ENCODE measurements at regions not wholly inside any gene's neighbourhood (a gene's known extent, or its start where the extent isn't known, plus 50 kb on each side); places are given as distances from the start of the nearest gene placed in this dataset.

- Mint-ChIP-seq H3K9me3 (ENCODE audit: low read depth) (no peaks in the 10 kb centered on the region), H3K27me3 (ENCODE audit: low read depth) (no peaks in the 10 kb centered on the region), H3K27ac (ENCODE audit: unreplicated experiment) (no peak overlapping the region), H3K4me3 (ENCODE audit: unreplicated experiment) (no peak overlapping the region), H3K4me1 (ENCODE audit: low read depth) (peaks cover 4% of the 10 kb centered on the region), H3K36me3 (ENCODE audit: low read depth) (no peaks in the 10 kb centered on the region)
- DNase-seq (ENCODE audit: low spot score): no peak
- TF ChIP-seq, protein P1, sequence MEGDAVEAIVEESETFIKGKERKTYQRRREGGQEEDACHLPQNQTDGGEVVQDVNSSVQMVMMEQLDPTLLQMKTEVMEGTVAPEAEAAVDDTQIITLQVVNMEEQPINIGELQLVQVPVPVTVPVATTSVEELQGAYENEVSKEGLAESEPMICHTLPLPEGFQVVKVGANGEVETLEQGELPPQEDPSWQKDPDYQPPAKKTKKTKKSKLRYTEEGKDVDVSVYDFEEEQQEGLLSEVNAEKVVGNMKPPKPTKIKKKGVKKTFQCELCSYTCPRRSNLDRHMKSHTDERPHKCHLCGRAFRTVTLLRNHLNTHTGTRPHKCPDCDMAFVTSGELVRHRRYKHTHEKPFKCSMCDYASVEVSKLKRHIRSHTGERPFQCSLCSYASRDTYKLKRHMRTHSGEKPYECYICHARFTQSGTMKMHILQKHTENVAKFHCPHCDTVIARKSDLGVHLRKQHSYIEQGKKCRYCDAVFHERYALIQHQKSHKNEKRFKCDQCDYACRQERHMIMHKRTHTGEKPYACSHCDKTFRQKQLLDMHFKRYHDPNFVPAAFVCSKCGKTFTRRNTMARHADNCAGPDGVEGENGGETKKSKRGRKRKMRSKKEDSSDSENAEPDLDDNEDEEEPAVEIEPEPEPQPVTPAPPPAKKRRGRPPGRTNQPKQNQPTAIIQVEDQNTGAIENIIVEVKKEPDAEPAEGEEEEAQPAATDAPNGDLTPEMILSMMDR (IDR thresholded peaks at IDR 0.05): no peak
Measured at GRCh38 chr1:116314305-116314919, 58.6 kb upstream of the ATP1A1 start.

DNA sequence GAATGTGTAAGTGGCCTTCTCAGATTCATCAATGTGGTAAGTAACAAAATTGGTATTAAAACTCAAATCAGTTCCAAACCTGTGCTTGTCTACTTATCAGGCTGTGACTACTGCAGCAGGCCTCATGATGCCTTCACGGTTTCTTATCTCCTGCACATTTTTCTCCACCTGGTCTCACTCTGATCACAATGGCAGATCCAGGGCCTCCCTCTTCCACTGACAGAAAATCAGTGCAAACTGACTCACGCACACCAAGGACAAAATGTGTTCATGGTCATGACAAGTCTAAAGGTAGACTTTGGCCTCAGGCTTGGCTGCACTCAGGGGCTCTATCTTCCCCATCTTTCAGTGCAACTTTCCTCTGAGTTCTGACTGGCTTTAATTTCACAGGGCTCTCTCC is 56.7 kb upstream of the ATP1A1 start:
- Mint-ChIP-seq H3K27me3 (ENCODE audit: low read depth) (no peaks in the 10 kb centered on the region), H3K4me1 (ENCODE audit: low read depth) (no peaks in the 10 kb centered on the region), H3K9me3 (ENCODE audit: low read depth) (no peaks in the 10 kb centered on the region), H3K27ac (ENCODE audit: unreplicated experiment) (no peak overlapping the region), H3K36me3 (ENCODE audit: low read depth) (no peaks in the 10 kb centered on the region), H3K4me3 (ENCODE audit: unreplicated experiment) (no peak overlapping the region)
- no peak for DNase-seq (ENCODE audit: low spot score)
- TF ChIP-seq, protein P1 (IDR thresholded peaks at IDR 0.05): no peak

DNA sequence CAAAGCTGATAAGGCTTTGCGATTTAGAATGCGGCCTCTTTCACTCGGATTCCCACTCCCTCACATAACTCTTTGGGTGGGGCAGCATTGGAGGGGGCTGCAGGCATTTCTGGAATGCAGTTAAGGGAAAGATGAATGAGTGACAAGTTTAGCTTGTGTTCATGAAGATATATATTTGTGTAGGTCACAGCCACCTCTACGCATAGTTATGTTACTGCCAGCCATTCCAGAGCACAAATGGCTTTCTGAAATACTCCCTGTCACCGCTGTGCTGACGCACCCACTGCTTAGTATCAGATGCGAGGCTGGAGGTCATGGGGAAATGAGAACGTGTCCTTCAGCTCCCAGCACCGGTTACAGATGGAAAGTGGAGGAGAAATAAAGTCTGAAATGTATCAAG is 54.1 kb upstream of the ATP1A1 start:
- Mint-ChIP-seq H3K4me1 (ENCODE audit: low read depth) (no peaks in the 10 kb centered on the region), H3K36me3 (ENCODE audit: low read depth) (no peaks in the 10 kb centered on the region), H3K4me3 (ENCODE audit: unreplicated experiment) (no peak overlapping the region), H3K27me3 (ENCODE audit: low read depth) (no peaks in the 10 kb centered on the region), H3K9me3 (ENCODE audit: low read depth) (no peaks in the 10 kb centered on the region), H3K27ac (ENCODE audit: unreplicated experiment) (no peak overlapping the region)
- no peak for DNase-seq (ENCODE audit: low spot score)
- TF ChIP-seq, protein P1 (IDR thresholded peaks at IDR 0.05): no peak

DNA sequence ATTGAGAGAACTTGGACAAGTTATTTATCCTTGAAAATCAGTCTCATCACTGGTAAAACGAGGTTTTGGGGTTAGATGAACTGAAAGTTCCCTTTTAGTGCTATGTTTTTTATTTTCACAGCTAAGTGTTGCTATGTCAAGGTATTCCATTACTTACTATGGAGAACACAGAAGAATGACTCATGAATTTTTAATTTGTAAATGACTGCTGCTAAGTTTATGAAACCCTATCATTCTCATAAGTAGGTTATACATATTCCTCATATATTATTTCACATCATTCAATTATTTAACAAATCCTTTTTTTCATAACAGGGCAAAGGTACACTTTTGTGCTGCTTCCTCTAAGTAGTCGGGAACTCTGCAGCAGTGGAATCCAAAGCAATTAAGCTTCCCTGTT is 52.2 kb upstream of the ATP1A1 start:
- DNase-seq (ENCODE audit: low spot score): no peak
- Mint-ChIP-seq H3K36me3 (ENCODE audit: low read depth) (no peaks in the 10 kb centered on the region), H3K27ac (ENCODE audit: unreplicated experiment) (no peak overlapping the region), H3K27me3 (ENCODE audit: low read depth) (no peaks in the 10 kb centered on the region), H3K4me3 (ENCODE audit: unreplicated experiment) (no peak overlapping the region), H3K9me3 (ENCODE audit: low read depth) (no peaks in the 10 kb centered on the region), H3K4me1 (ENCODE audit: low read depth) (no peaks in the 10 kb centered on the region)
- TF ChIP-seq, protein P1 (IDR thresholded peaks at IDR 0.05): no peak

- Mint-ChIP-seq H3K27ac (ENCODE audit: unreplicated experiment) (no peak overlapping the region), H3K4me1 (ENCODE audit: low read depth) (no peaks in the 10 kb centered on the region), H3K9me3 (ENCODE audit: low read depth) (no peaks in the 10 kb centered on the region), H3K27me3 (ENCODE audit: low read depth) (no peaks in the 10 kb centered on the region), H3K36me3 (ENCODE audit: low read depth) (no peaks in the 10 kb centered on the region), H3K4me3 (ENCODE audit: unreplicated experiment) (no peak overlapping the region)
- no peak for DNase-seq (ENCODE audit: low spot score)
- TF ChIP-seq, protein P1 (IDR thresholded peaks at IDR 0.05): no peak
Measured at GRCh38 chr1:116321766-116322175, 51.3 kb upstream of the ATP1A1 start.
